H9 (cell line): ENCODE measurements at regions not wholly inside any gene's neighbourhood (a gene's known extent, or its start where the extent isn't known, plus 50 kb on each side); places are given as distances from the start of the nearest gene placed in this dataset.

ENCODE experiments used
- DNase-seq: peaks from one replicate; pipeline ENCODE4 v3.0.0-alpha.2; 2017
- H2AFZ ChIP-seq: one replicate; pipeline ENCODE4 v1.6.1; 2013; ENCODE audit warnings: mild to moderate bottlenecking, low read length, control low read depth, moderate library complexity
- H2AK5ac ChIP-seq: 2 replicates; pipeline ENCODE4 v1.6.1; 2013; ENCODE audit warnings: low read length, control low read depth, mixed read lengths; ENCODE audit not compliant: insufficient read length
- H2BK120ac ChIP-seq: one replicate; pipeline ENCODE4 v1.6.1; 2013; ENCODE audit warnings: low read depth, mild to moderate bottlenecking, low read length, control low read depth, inconsistent platforms; ENCODE audit not compliant: poor library complexity, severe bottlenecking
- H2BK12ac ChIP-seq: 2 replicates; pipeline ENCODE4 v1.6.1; 2013; ENCODE audit warnings: low read length, control low read depth, mixed read lengths, low read depth; ENCODE audit not compliant: insufficient read length
- H2BK15ac ChIP-seq: 2 replicates; pipeline ENCODE4 v1.6.1; 2013; ENCODE audit warnings: low read depth, low read length, control low read depth
- H2BK20ac ChIP-seq: one replicate; pipeline ENCODE4 v1.6.1; 2013; ENCODE audit warnings: low read depth, mild to moderate bottlenecking, low read length, control low read depth, inconsistent platforms; ENCODE audit not compliant: poor library complexity, severe bottlenecking
- H2BK5ac ChIP-seq: 2 replicates; pipeline ENCODE4 v1.6.1; 2013; ENCODE audit warnings: low read length, control low read depth, mixed read lengths; ENCODE audit not compliant: insufficient read length
- H3K14ac ChIP-seq: 2 replicates; pipeline ENCODE4 v1.6.1; 2013; ENCODE audit warnings: low read length, control low read depth; ENCODE audit not compliant: insufficient read depth
- H3K18ac ChIP-seq: 2 replicates; pipeline ENCODE4 v1.6.1; 2013; ENCODE audit warnings: low read depth, mild to moderate bottlenecking, mixed read lengths, low read length, control low read depth; ENCODE audit not compliant: insufficient read length
- H3K23ac ChIP-seq: 2 replicates; pipeline ENCODE4 v1.6.1; 2013; ENCODE audit warnings: low read length, control low read depth, mixed read lengths, low read depth; ENCODE audit not compliant: insufficient read length
- H3K23me2 ChIP-seq: 2 replicates; pipeline ENCODE4 v1.6.1; 2013; ENCODE audit warnings: low read depth, mild to moderate bottlenecking, mixed read lengths, low read length, control low read depth; ENCODE audit not compliant: insufficient read length, poor library complexity, severe bottlenecking
- H3K27ac ChIP-seq: 2 replicates; pipeline ENCODE4 v1.5.1; 2013; ENCODE audit warnings: low read length, control low read depth, mixed read lengths, low read depth; ENCODE audit not compliant: insufficient read length
- H3K27me3 ChIP-seq: 2 replicates; pipeline ENCODE4 v1.6.1; 2013; ENCODE audit warnings: low read length, control low read depth, inconsistent platforms; ENCODE audit not compliant: insufficient read depth
- H3K4ac ChIP-seq: 2 replicates; pipeline ENCODE4 v1.6.1; 2013; ENCODE audit warnings: low read depth, mild to moderate bottlenecking, control low read depth, inconsistent platforms, low read length, moderate library complexity
- H3K4me1 ChIP-seq: 2 replicates; pipeline ENCODE4 v1.6.1; 2013; ENCODE audit warnings: low read length, control low read depth, inconsistent platforms; ENCODE audit not compliant: insufficient read depth
- H3K4me2 ChIP-seq: 2 replicates; pipeline ENCODE4 v1.6.1; 2013; ENCODE audit warnings: low read length, control low read depth, mixed read lengths; ENCODE audit not compliant: insufficient read length, insufficient read depth
- H3K56ac ChIP-seq: 2 replicates; pipeline ENCODE4 v1.6.1; 2013; ENCODE audit warnings: low read depth, mild to moderate bottlenecking, mixed read lengths, low read length, control low read depth; ENCODE audit not compliant: insufficient read length
- H3K79me1 ChIP-seq: 2 replicates; pipeline ENCODE4 v1.6.1; 2013; ENCODE audit warnings: low read depth, mild to moderate bottlenecking, moderate library complexity, low read length, control low read depth, inconsistent platforms; ENCODE audit not compliant: insufficient read depth, poor library complexity, severe bottlenecking
- H3K79me2 ChIP-seq: 2 replicates; pipeline ENCODE4 v1.6.1; 2013; ENCODE audit warnings: low read length, control low read depth, inconsistent platforms; ENCODE audit not compliant: insufficient read depth
- H3K9ac ChIP-seq: 2 replicates; pipeline ENCODE4 v1.6.1; 2013; ENCODE audit warnings: low read length, control low read depth, mixed read lengths; ENCODE audit not compliant: insufficient read length; ENCODE audit errors: extremely low read depth
- H3K9me3 ChIP-seq: one replicate; pipeline ENCODE4 v1.6.1; 2013; ENCODE audit warnings: low read depth, low read length, inconsistent platforms; ENCODE audit not compliant: control insufficient read depth
- H3T11ph ChIP-seq: one replicate; pipeline ENCODE4 v1.6.1; 2013; ENCODE audit warnings: mild to moderate bottlenecking, low read length, control low read depth, inconsistent platforms
- H4K20me1 ChIP-seq: one replicate; pipeline ENCODE4 v1.6.1; 2013; ENCODE audit not compliant: control insufficient read depth, insufficient read length, insufficient read depth
- H4K5ac ChIP-seq: 2 replicates; pipeline ENCODE4 v1.6.1; 2013; ENCODE audit warnings: low read depth, mild to moderate bottlenecking, mixed read lengths, low read length, control low read depth; ENCODE audit not compliant: insufficient read length
- H4K8ac ChIP-seq: replicated peaks from 2 replicates; pipeline ENCODE4 v1.6.1; 2013; ENCODE audit warnings: low read length, control low read depth, mixed read lengths, low read depth; ENCODE audit not compliant: insufficient read length
- H4K91ac ChIP-seq: 2 replicates; pipeline ENCODE4 v1.6.1; 2013; ENCODE audit warnings: low read depth, mild to moderate bottlenecking, moderate library complexity, mixed read lengths, low read length, control low read depth; ENCODE audit not compliant: insufficient read length
- H3K27ac Mint-ChIP-seq, 3 experiments: 2 replicates in 2 of 3; 3 replicates in 1 of 3; pipeline ENCODE4 v1.8.0; 2020 to 2021; ENCODE audit warnings: mixed read lengths in 3 of 3, mild to moderate bottlenecking in 1 of 3, moderate library complexity in 1 of 3
- H3K27me3 Mint-ChIP-seq: 2 replicates; pipeline ENCODE4 v1.8.0; 2021; ENCODE audit warnings: low read depth, mild to moderate bottlenecking, moderate library complexity, mixed read lengths
- H3K36me3 Mint-ChIP-seq, 3 experiments: 2 replicates in 2 of 3; 3 replicates in 1 of 3; pipeline ENCODE4 v1.8.0; 2020 to 2021; ENCODE audit warnings: low read depth in 3 of 3, mixed read lengths in 3 of 3; ENCODE audit not compliant: insufficient read depth in 1 of 3
- H3K4me1 Mint-ChIP-seq, 2 experiments: 2 replicates each; pipeline ENCODE4 v1.8.0; 2020; ENCODE audit warnings: mixed read lengths in 2 of 2
- H3K4me3 Mint-ChIP-seq, 2 experiments: 2 replicates in 1 of 2; 3 replicates in 1 of 2; pipeline ENCODE4 v1.8.0; 2020 to 2021; ENCODE audit warnings: mild to moderate bottlenecking in 2 of 2, mixed read lengths in 2 of 2, moderate library complexity in 1 of 2
- H3K9me3 Mint-ChIP-seq, 2 experiments: 2 replicates in 1 of 2; 3 replicates in 1 of 2; pipeline ENCODE4 v1.8.0; 2020; ENCODE audit warnings: mild to moderate bottlenecking in 2 of 2, mixed read lengths in 2 of 2, moderate library complexity in 1 of 2
- WGBS: extraction: QIAGEN DNeasy Blood & Tissue Kit; methylation state at CpG from one replicate; pipeline ENCODE4 v1.1.7; 2013; ENCODE audit warnings: missing lambda C conversion rate, low lambda C conversion rate, mixed read lengths; ENCODE audit not compliant: insufficient read length; ENCODE audit errors: extremely low coverage; 5-methylcytosine and 5-hydroxymethylcytosine counted together
- TF ChIP-seq, protein P1 (sequence below): fragments of 200-600 bp; sonication (generic); conservative IDR thresholded peaks from 3 replicates; pipeline ENCODE4 v1.8.0; 2021; ENCODE audit warnings: antibody characterized with exemption, mild to moderate bottlenecking

- H3K4me1 Mint-ChIP-seq, result peaks cover 61 to 69% of the 10 kb centered on the region in 2 experiments
- Histone ChIP-seq H4K91ac (no peak overlapping the region), H2BK20ac (no peak overlapping the region), H4K20me1 (no peaks in the 10 kb centered on the region), H3K14ac (no peak overlapping the region), H3K9ac (no peak overlapping the region), H3K79me1 (no peaks in the 10 kb centered on the region), H4K8ac (no peak overlapping the region), H3K4me1 (peaks cover 13% of the 10 kb centered on the region), H3K27me3 (peaks cover 10% of the 10 kb centered on the region; the same call in 1 of the 2 replicates), H3K18ac (no peak overlapping the region), H2BK120ac (no peak overlapping the region), H2AFZ (no peak overlapping the region), H3K9me3 (no peaks in the 10 kb centered on the region), H3K79me2 (no peaks in the 10 kb centered on the region), H3T11ph (no peak overlapping the region), H2AK5ac (no peak overlapping the region), H3K56ac (no peak overlapping the region), H4K5ac (no peak overlapping the region), H2BK12ac (no peak overlapping the region), H3K27ac (no peak overlapping the region), H3K4me2 (peak overlapping the region; percentile 40), H2BK15ac (no peak overlapping the region), H3K4ac (no peak overlapping the region), H2BK5ac (no peak overlapping the region), H3K23ac (no peak overlapping the region), H3K23me2 (no peaks in the 10 kb centered on the region)
- H3K4me3 Mint-ChIP-seq, result peak overlapping the region in 1 of 2 experiments; percentile 49; a peak in 2 of 5 replicates
- WGBS, result no CpG with 5 or more reads among the region's 4 CpGs
- TF ChIP-seq, protein P1, sequence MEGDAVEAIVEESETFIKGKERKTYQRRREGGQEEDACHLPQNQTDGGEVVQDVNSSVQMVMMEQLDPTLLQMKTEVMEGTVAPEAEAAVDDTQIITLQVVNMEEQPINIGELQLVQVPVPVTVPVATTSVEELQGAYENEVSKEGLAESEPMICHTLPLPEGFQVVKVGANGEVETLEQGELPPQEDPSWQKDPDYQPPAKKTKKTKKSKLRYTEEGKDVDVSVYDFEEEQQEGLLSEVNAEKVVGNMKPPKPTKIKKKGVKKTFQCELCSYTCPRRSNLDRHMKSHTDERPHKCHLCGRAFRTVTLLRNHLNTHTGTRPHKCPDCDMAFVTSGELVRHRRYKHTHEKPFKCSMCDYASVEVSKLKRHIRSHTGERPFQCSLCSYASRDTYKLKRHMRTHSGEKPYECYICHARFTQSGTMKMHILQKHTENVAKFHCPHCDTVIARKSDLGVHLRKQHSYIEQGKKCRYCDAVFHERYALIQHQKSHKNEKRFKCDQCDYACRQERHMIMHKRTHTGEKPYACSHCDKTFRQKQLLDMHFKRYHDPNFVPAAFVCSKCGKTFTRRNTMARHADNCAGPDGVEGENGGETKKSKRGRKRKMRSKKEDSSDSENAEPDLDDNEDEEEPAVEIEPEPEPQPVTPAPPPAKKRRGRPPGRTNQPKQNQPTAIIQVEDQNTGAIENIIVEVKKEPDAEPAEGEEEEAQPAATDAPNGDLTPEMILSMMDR, result no peak
- H3K9me3 Mint-ChIP-seq, result peaks cover 2 to 5% of the 10 kb centered on the region in 2 experiments; a peak in 3 of 5 replicates
- H3K27me3 Mint-ChIP-seq, result peaks cover 72% of the 10 kb centered on the region
- peak overlapping the region in 2 of 3 experiments; percentile 71 to 88; a peak in 4 of 7 replicates for H3K27ac Mint-ChIP-seq
- DNase-seq, result peak; percentile 71
- no peaks in the 10 kb centered on the region; a peak in 1 of 7 replicates for H3K36me3 Mint-ChIP-seq
These were observed 831.0 kb upstream of the EEF2KMT start for GRCh38 chr16:5928476-5929065.
